NCI-H2196 (cell line): ENCODE measurements at regions not wholly inside any gene's neighbourhood (a gene's known extent, or its start where the extent isn't known, plus 50 kb on each side); places are given as distances from the start of the nearest gene placed in this dataset.

Experiments used
- DNase-seq: peaks from one replicate; lab custom pipeline; 2025; ENCODE audit not compliant: unreplicated experiment; lab: John Stamatoyannopoulos, UW

DNA sequence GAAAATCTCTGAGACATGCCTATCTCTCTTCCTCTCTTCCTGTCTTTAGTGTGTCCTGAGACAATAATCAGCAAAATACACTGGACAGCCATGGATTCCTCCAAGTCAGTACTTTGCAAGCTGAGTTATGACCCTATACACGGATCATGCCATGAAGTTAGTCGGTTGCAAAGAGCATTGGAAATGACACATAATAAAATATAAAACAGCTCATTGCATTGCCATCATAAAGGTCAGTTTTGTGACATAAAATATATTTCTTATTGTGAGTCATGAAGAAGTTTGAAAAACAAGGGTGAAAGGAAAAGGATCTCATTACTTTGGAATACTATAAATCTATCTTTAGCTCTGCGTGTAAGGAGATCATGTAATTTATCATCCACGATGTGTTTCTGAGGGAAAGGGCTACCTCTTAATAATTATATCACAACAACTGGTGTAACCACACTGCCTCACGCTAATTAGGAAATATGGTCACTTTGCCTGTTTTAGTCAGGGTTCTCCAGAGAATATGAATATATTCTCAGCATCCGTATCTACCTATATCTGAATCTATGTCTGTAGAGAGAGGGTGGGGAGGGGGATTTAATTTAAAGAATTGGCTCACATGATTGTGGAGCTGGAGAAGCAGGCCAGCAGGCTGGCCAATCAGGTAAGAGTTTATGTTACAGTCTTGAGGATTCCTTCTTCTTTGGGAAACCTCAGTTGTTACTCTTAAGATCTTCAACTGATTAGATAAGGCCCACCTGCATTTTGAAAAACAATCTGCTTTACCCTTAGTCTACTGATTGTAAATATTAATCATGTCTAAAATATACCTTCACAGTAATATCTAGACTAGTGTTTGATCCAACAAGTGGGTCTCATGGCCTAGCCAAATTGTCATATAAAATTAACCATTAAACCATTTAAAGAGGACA is 198.8 kb downstream of the FAT3 start:
- no peak for DNase-seq

DNA sequence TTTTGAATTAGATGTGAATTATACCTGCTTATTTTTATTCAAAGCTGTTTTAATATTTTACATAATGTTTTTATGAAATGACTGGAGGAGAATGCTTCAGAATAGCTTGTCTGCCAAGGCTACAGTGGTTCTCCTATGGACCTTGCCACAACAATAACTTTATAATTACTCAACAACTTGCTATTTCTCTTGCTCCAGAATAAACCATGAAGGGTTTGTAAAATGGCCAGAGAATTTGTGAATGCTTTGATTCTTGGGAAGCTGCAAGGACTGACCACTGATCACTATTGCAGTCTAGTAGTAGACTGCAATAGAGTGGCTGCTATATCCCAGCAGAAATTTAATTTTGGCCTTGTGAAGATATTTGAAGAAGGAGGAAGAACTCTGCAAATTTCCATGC is 199.7 kb downstream of the FAT3 start:
- DNase-seq = no peak

DNA sequence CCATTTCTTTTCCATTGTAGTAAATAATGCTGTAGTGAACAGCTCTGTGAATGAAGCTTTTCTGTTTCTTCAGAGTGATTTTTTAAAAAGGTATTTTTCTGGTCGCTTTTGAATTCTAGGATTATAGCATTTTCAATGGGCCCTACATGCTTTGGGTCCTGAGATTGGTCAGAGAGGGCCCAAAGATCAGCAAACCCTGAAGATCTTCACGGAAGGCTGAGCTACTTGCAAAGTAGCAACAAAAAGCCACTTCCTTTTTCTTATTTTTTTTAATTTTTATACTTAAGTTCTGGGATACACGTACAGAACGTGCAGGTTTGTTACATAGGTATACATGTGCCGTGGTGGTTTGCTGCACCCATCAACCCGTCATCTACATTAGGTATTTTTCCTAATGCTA is 200.5 kb downstream of the FAT3 start:
- DNase-seq = no peak

DNA sequence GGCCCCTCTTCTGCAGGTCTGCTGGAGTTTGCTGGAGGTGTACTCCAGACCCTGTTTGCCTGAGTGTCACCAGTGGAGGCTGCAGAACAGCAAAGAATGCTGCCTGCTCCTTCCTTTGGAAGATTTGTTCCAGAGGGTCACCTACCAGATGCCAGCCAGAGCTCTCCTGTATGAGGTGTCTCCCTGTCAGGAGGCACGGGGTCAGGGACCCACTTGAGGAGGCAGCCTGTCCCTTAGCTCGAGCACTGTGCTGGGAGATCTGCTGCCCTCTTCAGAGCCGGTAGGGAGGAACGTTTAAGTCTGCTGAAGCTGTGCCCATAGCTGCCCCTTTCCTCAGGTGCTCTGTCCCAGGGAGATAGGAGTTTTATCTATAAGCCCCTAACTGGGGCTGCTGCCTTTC is 207.9 kb downstream of the FAT3 start:
- DNase-seq = no peak

DNA sequence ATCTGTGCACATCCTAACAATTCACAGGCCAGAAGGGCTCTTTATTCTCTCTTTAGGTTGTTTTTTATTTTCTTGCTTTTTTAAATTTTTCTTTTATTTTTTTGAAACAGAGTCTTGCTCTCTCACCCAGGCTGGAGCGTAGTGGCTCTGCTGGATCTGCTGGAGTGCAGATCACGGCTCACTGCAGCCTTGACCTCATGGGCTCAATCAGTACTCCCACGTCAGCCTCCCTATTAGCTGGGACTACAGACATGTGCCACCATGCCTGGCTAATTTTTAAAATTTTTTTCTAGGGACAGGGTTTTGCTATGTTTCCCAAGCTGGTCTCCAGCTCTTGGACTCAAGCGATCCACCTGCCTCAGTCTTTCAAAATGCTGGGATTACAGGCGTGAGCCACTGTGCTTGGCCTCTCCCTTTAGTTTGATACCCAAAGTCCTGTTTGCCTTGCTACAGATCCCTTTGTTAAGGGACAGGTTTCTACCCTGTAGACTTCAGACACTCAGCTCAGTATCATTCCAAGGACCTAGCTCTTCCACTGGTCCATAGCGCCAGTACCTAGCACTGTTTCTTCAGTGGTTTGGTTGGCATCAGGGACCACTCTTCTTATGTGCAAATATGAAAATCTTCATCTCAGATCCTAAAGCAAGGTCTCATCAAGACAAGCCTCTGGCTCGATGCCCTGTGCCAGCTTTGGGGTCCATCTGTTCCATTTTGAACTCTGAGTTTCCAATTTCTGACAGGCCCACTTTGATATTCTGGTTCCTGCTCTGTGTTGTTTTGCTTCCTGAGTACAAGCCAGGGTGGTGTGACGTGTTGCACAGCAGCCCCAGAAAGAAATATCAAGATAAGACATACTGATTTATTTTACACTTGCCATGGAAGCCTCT is 211.7 kb downstream of the FAT3 start:
- no peak for DNase-seq

DNA sequence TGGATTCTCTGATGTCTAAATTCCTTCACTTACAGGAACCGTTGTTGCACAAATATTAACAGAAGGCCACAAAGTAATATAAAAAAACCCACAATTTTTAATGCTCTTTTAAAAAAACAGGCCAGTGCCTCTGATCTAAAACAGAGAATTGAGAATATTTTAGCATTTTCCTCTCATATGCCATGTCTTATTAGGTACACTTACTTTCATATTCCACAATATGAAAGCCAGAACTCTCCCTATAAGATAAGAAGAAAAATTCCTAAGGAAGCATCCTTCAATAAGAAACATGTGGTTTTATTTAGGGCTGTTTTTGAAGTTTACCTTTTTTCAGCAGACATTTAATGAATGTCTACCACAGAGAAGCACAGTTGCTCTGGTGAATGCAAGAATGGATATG is 214.5 kb downstream of the FAT3 start:
- no peak for DNase-seq

DNA sequence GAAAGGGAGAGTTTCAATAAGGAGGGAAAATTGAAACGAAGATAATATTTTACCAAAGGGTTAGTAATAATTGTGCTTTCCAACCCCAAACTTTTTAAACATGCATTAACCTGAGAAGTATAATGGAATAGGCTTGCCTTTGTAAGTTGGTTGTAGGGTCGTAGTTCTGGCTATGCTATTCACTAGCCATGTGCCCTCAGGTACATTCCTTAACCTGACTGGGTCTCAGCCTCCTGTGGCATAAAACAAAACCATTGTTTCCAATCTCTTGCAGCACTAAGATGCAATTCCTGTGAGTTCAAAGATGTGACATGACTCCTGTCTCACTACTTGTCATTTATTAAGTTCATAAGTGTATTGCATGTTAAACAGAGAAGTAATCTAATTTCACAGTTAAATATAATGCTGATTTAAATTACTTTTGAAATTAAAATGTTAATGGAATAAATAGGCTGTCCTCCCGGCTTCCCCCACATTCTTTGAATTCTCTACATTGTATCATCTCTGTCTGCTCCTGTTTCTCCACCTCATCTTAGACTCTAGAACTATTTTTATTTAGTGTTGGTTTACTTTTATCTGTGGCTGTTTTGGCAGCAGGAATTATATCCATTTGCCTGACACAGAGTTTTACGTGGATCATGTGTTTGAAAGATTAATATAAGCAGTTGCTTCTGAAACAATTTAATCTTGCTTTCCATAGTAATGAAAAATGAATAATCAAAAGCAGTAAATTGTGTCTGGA is 216.3 kb downstream of the FAT3 start:
- DNase-seq = no peak

DNA sequence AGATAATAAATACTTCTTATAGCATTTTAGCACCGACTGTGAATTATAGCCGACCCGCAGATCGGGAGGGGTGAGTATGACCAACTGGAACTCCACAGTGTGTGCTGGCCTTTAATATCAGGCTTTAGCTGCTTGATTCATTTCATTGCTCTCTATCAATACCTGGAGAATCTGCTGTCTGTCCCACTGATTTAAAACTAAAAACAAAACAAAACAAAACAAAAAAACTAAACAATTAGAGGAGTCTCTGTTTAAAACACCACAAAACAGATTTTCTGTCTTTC is 216.8 kb downstream of the FAT3 start:
- DNase-seq = no peak

DNA sequence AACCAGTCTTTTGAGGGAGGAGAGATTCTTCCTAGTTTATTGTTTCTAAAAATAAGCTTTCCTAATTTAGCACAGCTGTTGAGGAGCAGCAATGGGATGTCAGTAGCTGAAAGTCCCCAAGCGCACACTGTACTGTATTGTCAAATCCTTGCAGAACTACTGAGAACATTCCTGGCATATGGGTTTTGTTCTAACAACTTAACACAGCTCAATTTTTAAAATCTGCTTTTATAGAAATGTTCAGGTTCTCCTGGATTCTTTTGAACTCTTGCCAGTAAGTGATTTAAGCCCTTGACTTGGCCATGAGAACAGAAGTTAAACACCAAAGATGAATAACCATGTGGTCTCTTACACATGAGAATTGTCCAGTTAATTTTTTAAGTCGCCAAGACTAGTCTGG is 218.6 kb downstream of the FAT3 start:
- no peak for DNase-seq

DNA sequence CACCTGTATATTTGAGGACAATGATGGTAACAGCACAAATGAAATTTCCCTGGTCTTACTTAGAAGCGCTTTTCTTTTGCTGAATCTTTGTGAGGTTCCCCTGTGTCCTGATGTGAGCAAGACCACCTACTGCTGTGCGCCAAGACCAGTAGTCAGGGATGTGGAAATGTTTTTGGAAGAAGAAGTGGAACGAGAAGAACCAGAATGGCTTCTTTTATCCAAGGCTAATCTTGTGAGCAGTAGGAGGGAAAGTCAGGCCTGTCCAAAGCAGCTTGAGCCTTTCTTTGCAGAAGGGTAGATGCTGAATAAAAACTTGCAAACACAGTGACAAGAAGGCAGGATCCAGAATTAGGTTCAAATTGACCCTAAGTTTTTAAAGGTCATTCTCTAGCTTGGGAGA is 223.0 kb downstream of the FAT3 start:
- DNase-seq = no peak

DNA sequence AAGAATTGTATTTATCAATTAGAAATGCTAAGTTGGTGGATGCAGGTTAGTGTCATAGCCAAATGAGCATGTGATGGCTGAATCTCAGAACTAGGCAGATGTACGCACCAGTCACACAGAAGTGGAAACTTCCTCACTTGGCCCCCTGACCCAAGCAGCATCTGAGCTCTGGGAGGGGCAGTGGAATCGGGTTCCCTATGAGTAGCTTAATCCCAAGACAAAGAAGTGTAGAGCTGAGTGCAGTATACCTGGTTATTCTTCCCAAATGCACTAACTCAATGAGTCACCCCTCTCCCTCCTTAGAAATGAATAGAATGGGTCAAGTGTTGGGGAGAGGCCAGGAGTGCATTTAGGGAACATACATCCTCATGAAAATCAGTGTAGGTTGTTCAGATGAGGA is 224.6 kb downstream of the FAT3 start:
- no peak for DNase-seq

DNA sequence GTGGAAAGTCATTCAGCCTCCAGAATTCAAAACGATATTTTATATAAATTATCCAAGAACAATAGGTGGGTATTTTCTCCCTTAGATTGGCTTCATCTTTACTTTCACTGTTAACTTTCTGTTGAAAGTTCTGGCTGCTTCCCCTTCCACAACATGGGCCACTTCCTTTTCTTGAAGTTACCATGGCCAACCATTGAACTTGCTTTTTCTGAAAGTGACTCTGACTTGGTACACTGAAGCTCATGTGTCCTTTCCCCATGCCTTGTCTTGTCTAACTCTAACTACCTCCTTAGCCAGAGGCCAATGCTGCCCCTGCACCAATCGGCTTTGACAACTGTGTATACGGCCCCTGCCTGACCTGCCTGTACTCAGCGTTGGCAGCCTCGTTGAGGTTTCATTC is 225.2 kb downstream of the FAT3 start:
- DNase-seq = no peak

DNA sequence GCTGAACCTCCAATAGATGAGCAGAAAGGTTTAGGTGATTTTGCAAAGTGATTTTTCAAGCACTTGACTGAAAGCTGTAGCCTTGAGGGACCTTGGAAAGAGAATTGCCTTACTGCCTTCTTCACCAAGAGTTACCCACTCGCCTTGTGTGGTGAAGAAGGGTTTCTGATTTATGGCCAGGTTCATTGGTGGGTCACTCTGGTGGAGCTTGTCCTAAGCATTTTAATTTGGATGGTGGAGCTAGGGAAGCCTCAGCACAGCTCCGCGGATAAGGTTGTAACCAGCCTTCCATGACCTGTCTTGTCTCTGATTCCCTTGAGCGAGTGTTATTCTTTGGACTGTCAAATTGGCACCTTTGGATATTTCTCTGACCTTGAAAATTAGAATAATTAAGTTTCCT is 226.4 kb downstream of the FAT3 start:
- no peak for DNase-seq

DNA sequence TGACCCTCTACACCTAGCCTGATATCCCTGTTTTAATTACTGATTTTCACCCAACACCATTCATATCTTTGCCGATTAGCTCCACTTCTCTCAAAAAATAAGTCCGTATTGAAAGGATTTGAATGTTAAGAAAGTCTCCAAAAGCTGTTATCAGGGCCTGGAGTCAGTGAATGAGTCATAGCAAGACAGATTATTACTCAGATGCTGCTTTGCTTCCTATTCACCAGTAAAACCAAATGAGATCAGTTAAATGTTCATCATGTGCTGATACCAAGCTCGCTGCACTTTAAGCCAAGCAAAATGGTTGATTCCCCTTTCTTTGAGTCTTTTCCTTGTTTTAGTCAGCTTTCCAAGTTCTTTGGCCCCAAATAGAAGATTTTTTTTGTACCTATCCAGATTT is 228.4 kb downstream of the FAT3 start:
- no peak for DNase-seq

DNA sequence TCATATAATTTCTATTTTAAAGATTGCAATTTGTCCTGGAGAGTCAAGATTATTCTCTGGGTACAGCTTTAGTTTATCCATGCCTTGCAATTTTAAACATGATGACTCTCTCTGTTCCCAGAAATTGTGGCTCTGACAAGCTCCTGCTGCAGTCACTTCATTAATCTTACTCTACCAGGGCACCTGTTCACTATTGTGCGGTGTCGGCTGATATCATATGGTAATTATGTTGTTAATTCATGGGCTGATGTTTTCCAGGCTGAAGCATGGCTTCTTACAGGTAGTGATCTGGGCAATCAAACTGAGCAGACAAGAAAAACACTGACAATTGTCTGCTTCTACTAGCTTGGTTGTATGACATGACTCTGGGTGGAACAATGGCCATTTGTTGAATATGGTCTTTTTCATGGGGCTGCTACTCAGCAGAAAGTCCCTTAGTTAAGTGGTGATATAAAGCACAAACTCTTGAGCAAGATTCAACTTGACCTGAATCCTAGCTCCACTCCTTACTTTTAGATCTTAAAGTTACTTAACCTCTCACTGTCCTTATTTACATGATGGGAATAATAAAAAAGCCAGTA is 230.7 kb downstream of the FAT3 start:
- no peak for DNase-seq

DNA sequence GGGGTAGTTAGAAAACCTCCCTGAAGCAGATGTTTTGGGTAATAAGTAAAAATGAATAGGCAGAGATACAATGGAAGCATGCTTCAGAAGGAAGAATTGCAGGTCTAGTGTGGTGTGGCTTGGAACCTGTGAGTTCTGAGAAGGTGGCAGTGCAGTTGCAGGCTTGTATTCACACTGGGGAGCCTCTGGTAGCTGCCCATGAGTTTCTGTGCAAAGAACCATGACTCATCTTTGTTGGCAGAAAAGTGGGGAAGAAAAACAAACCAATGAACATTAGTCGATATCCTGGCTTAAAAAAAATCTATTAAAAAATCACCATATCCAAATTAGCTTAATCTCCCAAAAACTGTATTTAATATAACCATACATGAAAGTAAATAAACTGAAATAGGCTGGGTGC is 232.6 kb downstream of the FAT3 start:
- no peak for DNase-seq

DNA sequence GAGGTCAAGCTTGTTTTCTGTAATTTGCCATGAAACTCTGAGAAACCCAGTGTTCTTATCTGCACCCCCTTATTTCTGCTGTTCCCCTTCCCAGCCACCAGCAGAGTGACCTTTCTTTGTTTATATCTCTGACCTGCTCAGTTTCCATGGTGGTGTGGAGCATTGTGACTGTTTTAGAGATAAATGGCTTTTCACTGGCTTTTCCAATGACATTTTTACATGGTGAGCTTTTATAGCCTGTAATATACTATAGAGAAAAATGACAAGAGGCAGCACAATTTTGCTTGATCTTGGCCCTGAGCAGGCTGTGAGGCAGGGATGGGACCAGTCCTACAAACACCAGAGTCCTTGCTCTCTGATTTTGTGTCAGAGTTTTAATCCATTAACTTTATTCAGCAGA is 233.9 kb downstream of the FAT3 start:
- DNase-seq = no peak

DNA sequence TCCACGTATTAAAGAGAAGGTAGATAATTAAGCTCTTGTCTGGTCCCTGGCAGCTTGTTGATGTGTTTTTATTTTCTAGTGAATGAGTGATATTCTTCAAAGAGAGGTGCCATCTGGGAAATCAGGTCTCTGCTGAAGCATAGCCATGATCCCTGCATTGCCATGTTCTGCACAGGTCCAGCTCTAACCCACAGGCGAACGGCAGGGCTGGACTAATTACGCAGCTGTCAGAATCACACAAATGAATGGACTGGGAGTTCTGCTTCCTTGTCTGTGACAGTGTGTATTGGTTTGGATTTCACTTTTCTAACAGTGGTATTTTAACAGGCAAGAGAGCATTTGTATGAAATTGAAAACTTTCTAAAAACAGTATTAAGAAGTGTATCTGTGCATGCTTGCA is 235.6 kb downstream of the FAT3 start:
- no peak for DNase-seq

DNA sequence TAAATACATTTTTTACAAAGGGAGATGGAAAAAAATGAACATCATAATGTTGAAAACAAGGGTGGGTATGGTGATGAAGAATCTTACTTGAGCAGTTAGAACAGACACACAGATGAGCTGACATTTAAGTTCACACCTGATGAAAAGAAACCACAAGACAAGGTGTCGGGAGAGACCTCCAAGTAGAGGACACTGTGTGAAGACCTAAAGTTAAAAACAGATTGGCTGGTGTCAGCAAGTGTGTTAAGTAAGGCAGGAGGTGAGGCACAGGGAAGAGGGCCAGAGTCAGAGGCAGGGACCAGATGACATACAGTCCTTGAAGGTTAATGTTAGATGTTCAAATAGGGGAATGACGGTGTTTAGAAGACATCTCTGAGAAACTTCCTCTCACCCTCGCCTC is 236.8 kb downstream of the FAT3 start:
- DNase-seq = no peak

DNA sequence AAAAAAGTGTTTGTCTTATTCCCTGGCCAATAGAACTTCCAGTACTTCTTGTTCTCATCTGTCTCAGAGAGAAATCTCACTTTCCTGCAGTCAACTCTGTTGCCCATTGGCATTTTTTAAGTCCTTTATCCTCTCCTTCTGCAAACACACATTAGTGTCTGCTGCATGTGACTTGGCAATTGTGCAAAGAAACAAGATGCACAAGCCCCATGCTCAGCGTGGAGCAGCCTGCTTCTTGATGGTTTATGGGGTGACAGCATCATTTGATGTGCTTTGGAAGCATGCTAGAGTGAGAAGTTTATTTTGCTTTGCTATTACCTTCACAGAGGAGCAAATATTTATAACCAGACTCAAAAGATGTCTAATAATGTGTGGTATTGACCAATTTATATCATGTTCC is 238.2 kb downstream of the FAT3 start:
- DNase-seq = no peak

DNA sequence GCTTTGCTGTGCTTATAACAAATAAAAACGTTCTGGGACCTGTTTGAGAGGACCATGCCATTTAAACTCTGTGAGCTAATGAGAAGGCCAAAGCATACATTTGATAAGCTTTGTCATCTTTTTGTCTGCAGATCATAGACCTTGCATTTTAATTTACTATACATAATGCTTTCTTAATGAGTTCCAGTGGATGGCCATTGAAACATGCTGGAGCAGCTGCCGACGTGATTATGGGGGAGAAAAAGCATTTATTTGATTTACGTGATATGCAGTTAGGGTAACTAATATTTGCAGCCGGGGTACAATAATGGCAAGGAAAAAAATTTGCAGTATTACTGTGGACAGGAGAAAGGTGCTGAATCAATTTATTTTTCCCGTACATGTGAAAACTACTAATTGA is 240.2 kb downstream of the FAT3 start:
- DNase-seq = no peak
